HCT116 (cell line): ENCODE measurements at regions not wholly inside any gene's neighbourhood (a gene's known extent, or its start where the extent isn't known, plus 50 kb on each side); places are given as distances from the start of the nearest gene placed in this dataset.

ENCODE experiments used
- ATAC-seq: fragments of 200-7000 bp; cut with Tn5 transposase; 2 replicates; pipeline ENCODE4 v1.9.1; 2020; ENCODE audit warnings: mild to moderate bottlenecking, moderate library complexity
- BruUV-seq: library from RNA; stranded (reverse); fragments of 400-500 nt; replicated peaks from 2 replicates; lab custom pipeline; 2021; lab: Mats Ljungman, UMichigan
- CTCF ChIA-PET: fragments of 300-600 bp; sonication (Branson Sonifier 250); formaldehyde crosslinking; loops from one replicate; lab custom pipeline; 2021; ENCODE audit warnings: antibody characterized with exemption; lab: Charles Lee
- POLR2A ChIA-PET: fragments of 300-600, 350-600 bp; sonication (Branson Sonifier 250); formaldehyde crosslinking; loops from one replicate; lab custom pipeline; 2021; ENCODE audit warnings: antibody characterized with exemption; lab: Charles Lee
- RAD21 ChIA-PET, 2 experiments: fragments of 300-600 bp; sonication (Branson Sonifier 250); formaldehyde crosslinking; loops; one replicate each; lab custom pipeline; 2023; ENCODE audit warnings: low total read pairs in 2 of 2; ENCODE audit not compliant: uncharacterized antibody in 2 of 2, unreplicated experiment in 2 of 2, low non-redundant PET in 1 of 2; lab: Charles Lee
- DNase-seq: peaks from one replicate; pipeline ENCODE4 v3.0.0-alpha.2; 2010; ENCODE audit warnings: low read depth, low spot score
- H2AFZ ChIP-seq: fragments of 200-600 bp; shearing (Covaris generic), sonication (generic); 2 replicates; pipeline ENCODE4 v1.6.1; 2017; ENCODE audit warnings: low read depth, mixed run types, mixed read lengths, antibody characterized with exemption, low read length; ENCODE audit not compliant: poor library complexity, severe bottlenecking
- H3K27ac ChIP-seq: 2 replicates; pipeline ENCODE4 v1.5.1; 2012; ENCODE audit warnings: low read depth, low read length
- H3K27me3 ChIP-seq: fragments of 200-600 bp; sonication (generic); 2 replicates; pipeline ENCODE4 v1.6.1; 2016; ENCODE audit warnings: mixed run types, low read length, mixed read lengths; ENCODE audit not compliant: insufficient read depth
- H3K36me3 ChIP-seq, 2 experiments: fragments of 200-500 bp in 1 of 2; fragments of 200-600 bp in 1 of 2; sonication (Bioruptor generic) in 1 of 2; sonication (generic) in 1 of 2; 2 replicates each; pipeline versions ENCODE4 v1.5.1 to v1.6.1; 2014 to 2016; ENCODE audit warnings: low read length in 2 of 2, inconsistent platforms in 1 of 2, mixed read lengths in 1 of 2, mixed run types in 1 of 2; ENCODE audit not compliant: insufficient read depth in 2 of 2, control insufficient read depth in 1 of 2
- H3K4me1 ChIP-seq, 2 experiments: fragments of 200-600 bp in 1 of 2; sonication (generic) in 1 of 2; 2 replicates each; pipeline versions ENCODE4 v1.5.1 to v1.6.1; 2012 to 2017; ENCODE audit warnings: low read length in 2 of 2, inconsistent platforms in 1 of 2, mild to moderate bottlenecking in 1 of 2, mixed read lengths in 1 of 2, mixed run types in 1 of 2, moderate library complexity in 1 of 2; ENCODE audit not compliant: insufficient read depth in 2 of 2, control insufficient read depth in 1 of 2
- H3K4me2 ChIP-seq: fragments of 200-600 bp; sonication (generic); 2 replicates; pipeline ENCODE4 v1.6.1; 2017; ENCODE audit warnings: mixed run types, low read length, mixed read lengths
- H3K4me3 ChIP-seq, 2 experiments: fragments of 200-600 bp in 1 of 2; sonication (generic) in 1 of 2; replicated peaks in 1 of 2; 2 replicates each; pipeline ENCODE4 v1.5.1; 2011 to 2016; ENCODE audit warnings: low read length in 2 of 2, control low read depth in 1 of 2, low read depth in 1 of 2, mild to moderate bottlenecking in 1 of 2, mixed read lengths in 1 of 2, mixed run types in 1 of 2
- H3K79me2 ChIP-seq: fragments of 200-600 bp; sonication (generic); 2 replicates; pipeline ENCODE4 v1.6.1; 2017; ENCODE audit warnings: mild to moderate bottlenecking, mixed run types, low read length, moderate library complexity, mixed read lengths; ENCODE audit not compliant: insufficient read depth
- H3K9ac ChIP-seq: fragments of 200-600 bp; sonication (generic); 2 replicates; pipeline ENCODE4 v1.6.1; 2016; ENCODE audit warnings: low read length, mixed read lengths
- H3K9me2 ChIP-seq: fragments of 200-600 bp; sonication (generic), shearing (Covaris generic); 2 replicates; pipeline ENCODE4 v1.6.1; 2017; ENCODE audit warnings: mixed run types, mild to moderate bottlenecking, moderate library complexity; ENCODE audit not compliant: insufficient read depth
- H3K9me3 ChIP-seq, 2 experiments: fragments of 200-500 bp in 1 of 2; fragments of 200-600 bp in 1 of 2; sonication (Bioruptor generic) in 1 of 2; sonication (generic) in 1 of 2; 2 replicates each; pipeline ENCODE4 v1.6.1; 2014 to 2017; ENCODE audit warnings: low read length in 2 of 2, mixed read lengths in 2 of 2, inconsistent platforms in 1 of 2, low read depth in 1 of 2, mild to moderate bottlenecking in 1 of 2, mixed run types in 1 of 2, moderate library complexity in 1 of 2; ENCODE audit not compliant: control insufficient read depth in 1 of 2, insufficient read depth in 1 of 2
- H4K20me1 ChIP-seq: fragments of 200-600 bp; sonication (generic), shearing (Covaris generic); 2 replicates; pipeline ENCODE4 v1.6.1; 2017; ENCODE audit warnings: mixed run types, mild to moderate bottlenecking, moderate library complexity; ENCODE audit not compliant: insufficient read depth
- EZH2 ChIP-seq: fragments of 200-600 bp; sonication (generic); IDR thresholded peaks from 2 replicates; pipeline ENCODE4 v1.6.1; 2017; ENCODE audit warnings: antibody characterized with exemption, mixed run types
- EZH2phosphoT487 ChIP-seq: fragments of 200-600 bp; IDR thresholded peaks from 2 replicates; pipeline ENCODE4 v1.6.1; 2018; ENCODE audit warnings: antibody characterized with exemption, borderline replicate concordance
- JUND ChIP-seq: IDR thresholded peaks from 2 replicates; pipeline ENCODE4 v1.6.1; 2012
- POLR2A ChIP-seq: IDR thresholded peaks from 2 replicates; pipeline ENCODE4 v1.7.0; 2011; ENCODE audit warnings: borderline replicate concordance; ENCODE audit not compliant: insufficient read depth, insufficient read length; ENCODE audit errors: extremely low read depth
- POLR2AphosphoS5 ChIP-seq: IDR thresholded peaks from 2 replicates; pipeline ENCODE4 v1.6.1; 2011; ENCODE audit warnings: mild to moderate bottlenecking, low read depth, low read length, moderate library complexity
- RAD21 ChIP-seq: IDR thresholded peaks from 2 replicates; pipeline ENCODE4 v1.6.1; 2012; ENCODE audit warnings: low read depth, mild to moderate bottlenecking
- SP1 ChIP-seq: IDR thresholded peaks from 2 replicates; pipeline ENCODE4 v1.6.1; 2012; ENCODE audit warnings: low read depth
- ZFX ChIP-seq: fragments of 450-650 bp; IDR thresholded peaks from 2 replicates; pipeline ENCODE4 v1.6.1; 2017
- ZNF274 ChIP-seq: fragments of 200-500 bp; sonication (Bioruptor generic); IDR thresholded peaks from 2 replicates; pipeline ENCODE4 v1.6.1; 2014; ENCODE audit warnings: mild to moderate bottlenecking, low read depth, low read length, inconsistent platforms
- intact Hi-C: fragments of 100-400 bp; cut with micrococcal nuclease; formaldehyde crosslinking; loops from 2 replicates; pipeline ENCODE4 v1.10.0; 2022
- TF ChIP-seq, protein P1 (sequence below): IDR thresholded peaks from 2 replicates; pipeline ENCODE4 v1.6.1; 2011; ENCODE audit warnings: mild to moderate bottlenecking, low read length, moderate library complexity; ENCODE audit not compliant: insufficient replicate concordance; ENCODE audit errors: extremely low read depth
- TF ChIP-seq, protein P2 (sequence below): IDR thresholded peaks from 2 replicates; pipeline ENCODE4 v1.6.1; 2012
- TF ChIP-seq, protein P3 (sequence below), 3 experiments: fragments of 200-600 bp in 1 of 3; sonication (generic) in 1 of 3; IDR thresholded peaks in 2 of 3; conservative IDR thresholded peaks in 1 of 3; 2 replicates each; pipeline ENCODE4 v1.5.1; 2012 to 2017; ENCODE audit warnings: low read depth in 2 of 3, low read length in 2 of 3, antibody characterized with exemption in 1 of 3, borderline replicate concordance in 1 of 3, control low read depth in 1 of 3, mild to moderate bottlenecking in 1 of 3, mixed read lengths in 1 of 3, mixed run types in 1 of 3, moderate library complexity in 1 of 3; ENCODE audit not compliant: insufficient read depth in 1 of 3

DNA sequence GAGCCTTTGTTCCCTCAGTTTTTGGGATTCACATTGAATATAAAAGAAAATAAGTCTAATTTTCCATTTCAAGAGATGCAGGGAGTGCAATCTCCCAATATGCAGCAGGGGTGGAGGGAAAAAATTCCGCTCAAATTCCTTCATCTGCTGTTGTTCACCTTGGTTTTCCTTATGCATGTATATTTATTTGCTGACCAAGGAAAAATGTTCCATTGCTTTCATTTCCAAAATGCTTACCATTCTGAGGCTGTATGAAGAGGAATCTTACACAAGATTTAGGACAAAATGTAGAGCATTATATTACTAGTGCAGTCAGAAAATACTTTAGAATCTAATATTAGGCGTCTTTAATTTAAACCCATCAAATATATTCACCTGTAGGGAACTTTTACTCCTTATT, 863.9 kb downstream of the EPHA3 start (continued):
- TF ChIP-seq SP1 (no peak), POLR2A (no peak), JUND (no peak), EZH2 (no peak), POLR2AphosphoS5 (no peak), EZH2phosphoT487 (no peak), ZFX (no peak)
- TF ChIP-seq, protein P1, sequence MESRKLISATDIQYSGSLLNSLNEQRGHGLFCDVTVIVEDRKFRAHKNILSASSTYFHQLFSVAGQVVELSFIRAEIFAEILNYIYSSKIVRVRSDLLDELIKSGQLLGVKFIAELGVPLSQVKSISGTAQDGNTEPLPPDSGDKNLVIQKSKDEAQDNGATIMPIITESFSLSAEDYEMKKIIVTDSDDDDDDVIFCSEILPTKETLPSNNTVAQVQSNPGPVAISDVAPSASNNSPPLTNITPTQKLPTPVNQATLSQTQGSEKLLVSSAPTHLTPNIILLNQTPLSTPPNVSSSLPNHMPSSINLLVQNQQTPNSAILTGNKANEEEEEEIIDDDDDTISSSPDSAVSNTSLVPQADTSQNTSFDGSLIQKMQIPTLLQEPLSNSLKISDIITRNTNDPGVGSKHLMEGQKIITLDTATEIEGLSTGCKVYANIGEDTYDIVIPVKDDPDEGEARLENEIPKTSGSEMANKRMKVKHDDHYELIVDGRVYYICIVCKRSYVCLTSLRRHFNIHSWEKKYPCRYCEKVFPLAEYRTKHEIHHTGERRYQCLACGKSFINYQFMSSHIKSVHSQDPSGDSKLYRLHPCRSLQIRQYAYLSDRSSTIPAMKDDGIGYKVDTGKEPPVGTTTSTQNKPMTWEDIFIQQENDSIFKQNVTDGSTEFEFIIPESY = no peak

DNA sequence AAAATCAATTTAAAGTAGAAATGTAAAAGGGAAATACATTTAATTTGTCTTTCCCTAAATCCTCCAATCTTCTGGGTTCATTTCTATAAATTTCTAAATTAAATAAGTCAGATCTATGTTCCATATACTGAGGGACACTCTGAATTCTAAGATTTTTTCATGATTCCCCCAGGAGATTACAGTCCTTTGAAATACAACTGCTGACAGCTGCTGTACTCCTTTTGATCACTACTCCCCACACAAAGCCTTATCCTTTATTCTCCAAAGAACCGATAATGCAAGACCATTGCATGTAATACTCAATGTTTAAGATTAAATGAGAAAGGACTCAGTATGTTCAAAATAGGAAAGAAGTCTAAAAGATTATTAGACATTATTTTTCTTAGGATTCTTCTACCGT, 865.7 kb downstream of the EPHA3 start:
- Histone ChIP-seq H3K27me3 (no peaks in the 10 kb centered on the region), H3K9me2 (no peaks in the 10 kb centered on the region), H3K27ac (no peak overlapping the region), H2AFZ (no peak overlapping the region), H4K20me1 (no peaks in the 10 kb centered on the region), H3K79me2 (no peaks in the 10 kb centered on the region), H3K4me2 (no peak overlapping the region), H3K4me3 (no peak overlapping the region), H3K9me3 (peaks cover 4 to 5% of the 10 kb centered on the region in 2 experiments; a peak in 2 of 4 replicates), H3K4me1 (no peaks in the 10 kb centered on the region), H3K36me3 (no peaks in the 10 kb centered on the region), H3K9ac (no peak overlapping the region)
- TF ChIP-seq JUND (no peak), ZNF274 (no peak), EZH2phosphoT487 (no peak), POLR2AphosphoS5 (no peak), RAD21 (no peak)
- TF ChIP-seq, protein P2, sequence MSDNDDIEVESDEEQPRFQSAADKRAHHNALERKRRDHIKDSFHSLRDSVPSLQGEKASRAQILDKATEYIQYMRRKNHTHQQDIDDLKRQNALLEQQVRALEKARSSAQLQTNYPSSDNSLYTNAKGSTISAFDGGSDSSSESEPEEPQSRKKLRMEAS = no peak
- TF ChIP-seq, protein P3, sequence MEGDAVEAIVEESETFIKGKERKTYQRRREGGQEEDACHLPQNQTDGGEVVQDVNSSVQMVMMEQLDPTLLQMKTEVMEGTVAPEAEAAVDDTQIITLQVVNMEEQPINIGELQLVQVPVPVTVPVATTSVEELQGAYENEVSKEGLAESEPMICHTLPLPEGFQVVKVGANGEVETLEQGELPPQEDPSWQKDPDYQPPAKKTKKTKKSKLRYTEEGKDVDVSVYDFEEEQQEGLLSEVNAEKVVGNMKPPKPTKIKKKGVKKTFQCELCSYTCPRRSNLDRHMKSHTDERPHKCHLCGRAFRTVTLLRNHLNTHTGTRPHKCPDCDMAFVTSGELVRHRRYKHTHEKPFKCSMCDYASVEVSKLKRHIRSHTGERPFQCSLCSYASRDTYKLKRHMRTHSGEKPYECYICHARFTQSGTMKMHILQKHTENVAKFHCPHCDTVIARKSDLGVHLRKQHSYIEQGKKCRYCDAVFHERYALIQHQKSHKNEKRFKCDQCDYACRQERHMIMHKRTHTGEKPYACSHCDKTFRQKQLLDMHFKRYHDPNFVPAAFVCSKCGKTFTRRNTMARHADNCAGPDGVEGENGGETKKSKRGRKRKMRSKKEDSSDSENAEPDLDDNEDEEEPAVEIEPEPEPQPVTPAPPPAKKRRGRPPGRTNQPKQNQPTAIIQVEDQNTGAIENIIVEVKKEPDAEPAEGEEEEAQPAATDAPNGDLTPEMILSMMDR (IDR thresholded peaks at IDR 0.05 in 2 of 3, conservative IDR thresholded peaks at IDR 0.05 in 1 of 3; ENCODE audit: borderline replicate concordance in 1 of 3, insufficient read depth in 1 of 3, low read depth in 2 of 3, low read length in 2 of 3) = no peak
- POLR2A ChIA-PET = no interaction called here
- intact Hi-C loops = no loop called here
- ATAC-seq (no peak), DNase-seq (no peak)
- no TSS peak for BruUV-seq
- RAD21 ChIA-PET = no interaction called here
- CTCF ChIA-PET = no interaction called here
